Right lobe of liver (tissue), 4 donors: ENCODE measurements at regions not wholly inside any gene's neighbourhood (a gene's known extent, or its start where the extent isn't known, plus 50 kb on each side); places are given as distances from the start of the nearest gene placed in this dataset.

ENCODE experiments used
- CTCF ChIP-seq, 4 donors: fragments of 200-600 bp in 3 of 4; fragments of 450-650 bp in 1 of 4; IDR thresholded peaks; one replicate each; pipeline versions ENCODE4 v1.5.1 to v1.8.0; 2016 to 2022; ENCODE audit warnings: antibody characterized with exemption in 4 of 4, mild to moderate bottlenecking in 2 of 4
- POLR2A ChIP-seq: fragments of 450-650 bp; IDR thresholded peaks from one replicate; pipeline ENCODE4 v1.6.1; 2017; ENCODE audit warnings: antibody characterized with exemption, mild to moderate bottlenecking
- donor health status: DM: no; HTN: no; CAD: no.
- donor health status: DM: no; HTN: no; CAD: no.
- donor health status: DM: no; HTN: yes; CAD: no.

DNA sequence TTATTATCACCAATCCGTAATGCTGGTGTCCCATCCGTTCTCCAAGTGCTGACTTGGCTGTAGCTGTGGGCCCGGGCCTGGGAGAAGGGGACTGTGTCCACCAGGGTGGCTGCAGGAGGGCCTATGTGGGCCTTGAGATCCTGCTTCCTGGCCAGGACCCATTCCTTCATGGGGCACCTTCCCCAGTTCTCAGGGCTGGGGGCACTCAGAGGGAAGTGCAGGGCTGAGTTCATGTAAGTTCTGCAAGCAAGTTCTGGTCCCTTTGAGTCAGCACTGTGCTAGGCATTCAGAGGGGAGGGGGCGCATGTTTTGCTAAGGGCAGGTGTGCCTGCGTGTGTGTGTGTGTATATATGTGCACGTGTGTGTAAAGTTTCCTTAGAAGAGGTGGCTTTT is 94.0 kb downstream of the GLI2 start:
- TF ChIP-seq POLR2A: no peak
- TF ChIP-seq CTCF (IDR thresholded peaks at IDR 0.05): no peak
